Globus pallidus (tissue), 1 donor: ENCODE measurements at regions not wholly inside any gene's neighbourhood (a gene's known extent, or its start where the extent isn't known, plus 50 kb on each side); places are given as distances from the start of the nearest gene placed in this dataset.
"Not testable (repeated sequence)": the region's sequence is repeated elsewhere in the genome, so short reads cannot be mapped to it uniquely, and the experiment has no call there.

Experiments
- DNase-seq: peaks from one replicate; pipeline ENCODE4 v3.0.0-alpha.2; 2015; ENCODE audit warnings: low spot score

- no peak for DNase-seq
Measured at GRCh38 chr4:79850626-79851025, 222.4 kb downstream of the ANTXR2 start.

- no peak for DNase-seq
Measured at GRCh38 chr4:79848329-79848728, 224.7 kb downstream of the ANTXR2 start.

- DNase-seq = no peak
Measured at GRCh38 chr4:79847411-79847810, 225.6 kb downstream of the ANTXR2 start.

GRCh38 chr4:79842162-79842561, 230.9 kb downstream of the ANTXR2 start:
- no peak for DNase-seq

GRCh38 chr4:79833857-79834256, 239.2 kb downstream of the ANTXR2 start:
- no peak for DNase-seq

- DNase-seq = no peak
Measured at GRCh38 chr4:79831701-79832514, 241.1 kb downstream of the ANTXR2 start.

- DNase-seq = no peak
Measured at GRCh38 chr4:79831119-79831528, 241.9 kb downstream of the ANTXR2 start.

- no peak for DNase-seq
Measured at GRCh38 chr4:79827283-79827682, 245.7 kb downstream of the ANTXR2 start.

GRCh38 chr4:79823148-79823763, 249.8 kb downstream of the ANTXR2 start:
- DNase-seq = no peak

- DNase-seq = no peak
Measured at GRCh38 chr4:79820427-79820826, 252.6 kb downstream of the ANTXR2 start.

- not testable (repeated sequence) for DNase-seq
Measured at GRCh38 chr4:79807933-79808332, 265.1 kb downstream of the ANTXR2 start.

GRCh38 chr4:79798047-79798446, 275.0 kb downstream of the ANTXR2 start:
- no peak for DNase-seq

- DNase-seq = no peak
Measured at GRCh38 chr4:79796948-79797347, 276.1 kb downstream of the ANTXR2 start.

GRCh38 chr4:79788884-79789283, 284.1 kb downstream of the ANTXR2 start:
- no peak for DNase-seq

GRCh38 chr4:79780129-79780528, 292.9 kb downstream of the ANTXR2 start:
- DNase-seq = no peak

- DNase-seq = no peak
Measured at GRCh38 chr4:79772510-79772909, 300.5 kb downstream of the ANTXR2 start.

- DNase-seq = no peak
Measured at GRCh38 chr4:79764120-79764519, 308.9 kb downstream of the ANTXR2 start.

GRCh38 chr4:79763486-79764075, 309.4 kb downstream of the ANTXR2 start:
- DNase-seq = no peak

GRCh38 chr4:79759793-79760192, 313.2 kb downstream of the ANTXR2 start:
- DNase-seq = no peak

GRCh38 chr4:79757600-79757999, 315.4 kb downstream of the ANTXR2 start:
- DNase-seq = no peak

GRCh38 chr4:79756140-79756895, 316.7 kb downstream of the ANTXR2 start:
- no peak for DNase-seq

- no peak for DNase-seq
Measured at GRCh38 chr4:79748835-79749234, 324.2 kb downstream of the ANTXR2 start.

GRCh38 chr4:79747252-79747651, 325.8 kb downstream of the ANTXR2 start:
- no peak for DNase-seq
